Adrenal gland (tissue), 5 donors: ENCODE measurements at regions not wholly inside any gene's neighbourhood (a gene's known extent, or its start where the extent isn't known, plus 50 kb on each side); places are given as distances from the start of the nearest gene placed in this dataset.

ENCODE experiments used
- POLR2A ChIP-seq, 2 donors: fragments of 450-650 bp; IDR thresholded peaks; one replicate each; pipeline ENCODE4 v1.6.1; 2017; ENCODE audit warnings: antibody characterized with exemption in 2 of 2, mild to moderate bottlenecking in 2 of 2, moderate library complexity in 1 of 2
- TF ChIP-seq, protein P1 (sequence below), 6 experiments: fragments of 450-650 bp in 4 of 6; fragments of 200-600 bp in 2 of 6; sonication (generic) in 1 of 6; IDR thresholded peaks; 1 replicate in 5 of 6; 2 replicates in 1 of 6; pipeline versions ENCODE4 v1.5.1 to v1.8.0; 2016 to 2021; ENCODE audit warnings: antibody characterized with exemption in 6 of 6, mild to moderate bottlenecking in 2 of 6, moderate library complexity in 1 of 6
- donor health status: DM: no; HTN: no; CAD: no.

DNA sequence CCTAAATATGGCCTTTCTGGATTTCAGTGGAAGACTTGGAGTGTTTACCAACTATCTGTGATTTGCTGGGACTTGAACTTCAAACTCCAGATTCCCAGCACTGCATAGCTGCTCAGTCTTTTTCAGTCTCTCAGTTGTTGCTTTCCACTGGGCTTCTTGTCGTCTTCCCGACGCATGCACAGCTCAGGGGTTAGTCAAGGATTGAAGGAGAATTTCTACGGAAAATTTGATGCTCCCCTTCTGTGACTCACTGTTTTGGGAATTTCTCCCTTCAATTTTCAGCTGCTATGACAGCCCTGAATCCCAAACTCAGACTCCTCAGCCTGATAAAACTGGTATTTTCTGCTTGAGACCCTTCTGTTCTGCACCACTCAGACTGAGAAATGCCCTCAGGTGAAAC is 91.7 kb downstream of the CYP26A1 start:
- TF ChIP-seq, protein P1, sequence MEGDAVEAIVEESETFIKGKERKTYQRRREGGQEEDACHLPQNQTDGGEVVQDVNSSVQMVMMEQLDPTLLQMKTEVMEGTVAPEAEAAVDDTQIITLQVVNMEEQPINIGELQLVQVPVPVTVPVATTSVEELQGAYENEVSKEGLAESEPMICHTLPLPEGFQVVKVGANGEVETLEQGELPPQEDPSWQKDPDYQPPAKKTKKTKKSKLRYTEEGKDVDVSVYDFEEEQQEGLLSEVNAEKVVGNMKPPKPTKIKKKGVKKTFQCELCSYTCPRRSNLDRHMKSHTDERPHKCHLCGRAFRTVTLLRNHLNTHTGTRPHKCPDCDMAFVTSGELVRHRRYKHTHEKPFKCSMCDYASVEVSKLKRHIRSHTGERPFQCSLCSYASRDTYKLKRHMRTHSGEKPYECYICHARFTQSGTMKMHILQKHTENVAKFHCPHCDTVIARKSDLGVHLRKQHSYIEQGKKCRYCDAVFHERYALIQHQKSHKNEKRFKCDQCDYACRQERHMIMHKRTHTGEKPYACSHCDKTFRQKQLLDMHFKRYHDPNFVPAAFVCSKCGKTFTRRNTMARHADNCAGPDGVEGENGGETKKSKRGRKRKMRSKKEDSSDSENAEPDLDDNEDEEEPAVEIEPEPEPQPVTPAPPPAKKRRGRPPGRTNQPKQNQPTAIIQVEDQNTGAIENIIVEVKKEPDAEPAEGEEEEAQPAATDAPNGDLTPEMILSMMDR (IDR thresholded peaks at IDR 0.05) = no peak
- no peak for TF ChIP-seq POLR2A (IDR thresholded peaks at IDR 0.05)
